Tibial nerve (tissue), 4 donors: ENCODE measurements at regions not wholly inside any gene's neighbourhood (a gene's known extent, or its start where the extent isn't known, plus 50 kb on each side); places are given as distances from the start of the nearest gene placed in this dataset.

Experiments
- DNase-seq, 2 donors: peaks; one replicate each; pipeline ENCODE4 v3.0.0-alpha.2; 2019; ENCODE audit warnings: low spot score in 2 of 2
- H3K27ac ChIP-seq, 4 donors: fragments of 200-600 bp; sonication (generic) in 3 of 4; one replicate each; pipeline ENCODE4 v1.5.1; 2017 to 2019; ENCODE audit warnings: mild to moderate bottlenecking in 1 of 4
- H3K27me3 ChIP-seq, 2 donors: fragments of 200-600 bp; sonication (generic) in 1 of 2; one replicate each; pipeline versions ENCODE4 v1.5.1 to v1.6.0; 2017 to 2019
- H3K36me3 ChIP-seq, 3 donors: fragments of 200-600 bp; sonication (generic); one replicate each; pipeline ENCODE4 v1.5.1; 2018 to 2019
- H3K4me1 ChIP-seq, 4 donors: fragments of 200-600 bp; sonication (generic) in 3 of 4; one replicate each; pipeline ENCODE4 v1.5.1; 2017 to 2019
- H3K4me3 ChIP-seq, 4 donors: fragments of 200-600 bp; sonication (generic) in 3 of 4; one replicate each; pipeline ENCODE4 v1.5.1; 2017 to 2019; ENCODE audit warnings: mild to moderate bottlenecking in 1 of 4, moderate library complexity in 1 of 4
- H3K9me3 ChIP-seq, 4 donors: fragments of 200-600 bp; sonication (generic) in 3 of 4; one replicate each; pipeline ENCODE4 v1.5.1; 2017 to 2019
- CTCF ChIP-seq, 5 experiments: fragments of 200-600 bp in 3 of 5; fragments of 450-650 bp in 2 of 5; sonication (generic) in 3 of 5; IDR thresholded peaks; one replicate each; pipeline ENCODE4 v1.5.1; 2016 to 2019; ENCODE audit warnings: antibody characterized with exemption in 5 of 5, mild to moderate bottlenecking in 3 of 5, moderate library complexity in 2 of 5
- EP300 ChIP-seq, 2 donors: sonication (generic); formaldehyde crosslinking; IDR thresholded peaks; one replicate each; pipeline ENCODE4 v1.6.1; 2017; ENCODE audit warnings: antibody characterized with exemption in 2 of 2, mild to moderate bottlenecking in 1 of 2
- POLR2A ChIP-seq, 2 donors: fragments of 450-650 bp; IDR thresholded peaks; one replicate each; pipeline ENCODE4 v1.6.1; 2017; ENCODE audit warnings: antibody characterized with exemption in 2 of 2, mild to moderate bottlenecking in 2 of 2, moderate library complexity in 2 of 2
- WGBS, 2 donors: methylation state at CpG; one replicate each; pipeline ENCODE4 v1.1.5; 2018; 5-methylcytosine and 5-hydroxymethylcytosine counted together

GRCh38 chr2:70354264-70354949 is 52.5 kb upstream of the FAM136A start:
- no peak for DNase-seq
- WGBS, 2 donors, result 69 to 82% methylated on average over 2 of the region's 2 CpGs
- Histone ChIP-seq H3K4me1 (no peaks in the 10 kb centered on the region), H3K9me3 (no peaks in the 10 kb centered on the region), H3K36me3 (no peaks in the 10 kb centered on the region), H3K27ac (no peak overlapping the region), H3K27me3 (no peaks in the 10 kb centered on the region), H3K4me3 (no peak overlapping the region)
- no peak for TF ChIP-seq POLR2A (IDR thresholded peaks at IDR 0.05)
- no peak for TF ChIP-seq EP300 (IDR thresholded peaks at IDR 0.05)
- TF ChIP-seq CTCF (IDR thresholded peaks at IDR 0.05), result no peak
